ENCODE measurements at regions not wholly inside any gene's neighbourhood (a gene's known extent, or its start where the extent isn't known, plus 50 kb on each side); places are given as distances from the start of the nearest gene placed in this dataset.

DNA sequence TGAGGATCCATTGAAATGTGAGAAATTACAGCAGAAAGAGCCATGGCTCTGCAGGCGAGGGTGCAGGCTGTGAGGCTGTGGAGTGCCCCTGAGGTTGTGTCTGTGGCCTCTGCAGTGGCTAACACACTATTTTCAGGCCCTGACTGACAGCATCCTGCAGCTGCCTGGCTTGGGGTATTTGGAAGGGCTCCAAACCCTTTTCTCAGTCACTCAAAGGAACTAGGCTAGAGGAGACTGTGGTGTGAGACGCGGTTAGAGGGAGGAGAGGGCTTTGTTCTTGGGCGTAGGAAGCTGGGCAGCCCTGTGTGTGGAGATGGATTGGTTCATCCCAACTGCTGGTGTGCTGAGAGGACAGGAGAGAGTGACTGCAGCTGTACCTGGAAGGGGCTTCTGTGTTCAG, 134.9 kb downstream of the RAMP3 start:
- Histone ChIP-seq H3K27ac (replicated peaks; ENCODE audit: low read length) (no peak overlapping the region), H2AFZ (ENCODE audit: low read length) (no peak overlapping the region), H2BK12ac (ENCODE audit: low read length) (no peak overlapping the region), H2BK15ac (ENCODE audit: low read length) (no peak overlapping the region), H3K9ac (ENCODE audit: low read depth, low read length, poor library complexity) (no peak overlapping the region), H2BK120ac (ENCODE audit: low read depth, low read length) (no peak overlapping the region), H4K8ac (ENCODE audit: low read depth, low read length) (no peak overlapping the region), H2AK5ac (ENCODE audit: low read depth, low read length) (no peak overlapping the region), H3K4ac (ENCODE audit: low read length) (no peak overlapping the region), H4K91ac (ENCODE audit: low read depth, low read length, poor library complexity) (no peak overlapping the region), H2BK5ac (ENCODE audit: low read length) (no peak overlapping the region), H3K4me2 (ENCODE audit: insufficient read depth, low read length, poor library complexity, severe bottlenecking) (no peak overlapping the region), H3K27me3 (ENCODE audit: control insufficient read depth in 3 of 3, insufficient read depth in 3 of 3, low read depth in 1 of 3, low read length in 3 of 3) (no peaks in the 10 kb centered on the region), H3K79me1 (ENCODE audit: low read depth, low read length) (no peaks in the 10 kb centered on the region), H3K14ac (ENCODE audit: low read length) (no peak overlapping the region), H3K18ac (ENCODE audit: low read length) (no peak overlapping the region), H3K4me1 (ENCODE audit: control insufficient read depth in 2 of 2, insufficient read depth in 1 of 2, low read depth in 1 of 2, low read length in 2 of 2) (no peaks in the 10 kb centered on the region), H3K23ac (ENCODE audit: low read depth, low read length, poor library complexity) (no peak overlapping the region), H3K36me3 (replicated peaks in 1 of 2; ENCODE audit: control insufficient read depth in 2 of 2, insufficient read depth in 2 of 2, low read length in 2 of 2) (no peaks in the 10 kb centered on the region), H3K4me3 (ENCODE audit: low read length in 2 of 2) (no peak overlapping the region), H3K9me3 (replicated peaks in 1 of 2; ENCODE audit: control insufficient read depth in 2 of 2, insufficient read depth in 1 of 2, low read depth in 1 of 2, low read length in 2 of 2) (peaks cover 0 to 3% of the 10 kb centered on the region in 2 donors)
- WGBS, 2 donors (ENCODE audit: extremely low coverage in 2 of 2, insufficient read length in 2 of 2, insufficient replicate concordance in 1 of 2): no CpG with 5 or more reads among the region's 4 CpGs
- DNase-seq (ENCODE audit: low spot score): no peak

DNA sequence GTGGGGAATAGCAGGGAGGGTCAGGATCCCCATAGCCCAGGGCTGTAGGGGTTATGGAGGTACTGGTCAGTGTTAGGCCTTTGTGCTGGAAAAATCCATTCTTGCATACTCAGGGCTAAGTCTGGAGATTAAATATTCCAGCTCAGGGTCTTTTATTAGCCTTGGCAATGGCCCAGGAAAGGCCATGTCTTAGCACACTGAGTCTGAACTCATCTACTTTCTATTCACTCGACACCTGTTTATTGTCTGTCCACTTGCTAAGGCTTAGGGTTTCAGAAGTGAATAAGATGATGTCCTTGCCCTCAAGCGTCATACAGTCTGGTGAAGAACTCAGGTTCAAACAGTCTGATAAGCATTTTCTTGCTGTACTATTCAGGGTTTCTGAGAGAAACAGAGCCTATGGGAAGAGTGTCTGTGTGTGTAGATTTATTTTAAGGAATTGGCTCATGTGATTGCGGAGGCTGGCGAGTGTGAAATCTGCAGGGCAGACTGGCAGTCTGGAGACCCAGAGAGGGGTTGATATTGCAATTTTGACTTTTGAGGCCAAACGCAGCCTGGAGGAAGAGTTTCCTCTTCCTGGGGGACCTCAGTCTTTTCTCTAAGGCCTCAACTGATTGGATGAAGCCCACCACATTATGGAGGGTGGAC, 135.8 kb downstream of the RAMP3 start:
- H3K4me1 ChIP-seq (ENCODE audit: control insufficient read depth in 2 of 2, insufficient read depth in 1 of 2, low read depth in 1 of 2, low read length in 2 of 2): no peaks in the 10 kb centered on the region
- H2BK120ac ChIP-seq (ENCODE audit: low read depth, low read length): no peak overlapping the region
- H4K91ac ChIP-seq (ENCODE audit: low read depth, low read length, poor library complexity): no peak overlapping the region
- no peaks in the 10 kb centered on the region for H3K36me3 ChIP-seq (replicated peaks in 1 of 2; ENCODE audit: control insufficient read depth in 2 of 2, insufficient read depth in 2 of 2, low read length in 2 of 2)
- no peak overlapping the region for H3K4ac ChIP-seq (ENCODE audit: low read length)
- H2BK5ac ChIP-seq (ENCODE audit: low read length): no peak overlapping the region
- no peak overlapping the region for H2AFZ ChIP-seq (ENCODE audit: low read length)
- H3K9me3 ChIP-seq (replicated peaks in 1 of 2; ENCODE audit: control insufficient read depth in 2 of 2, insufficient read depth in 1 of 2, low read depth in 1 of 2, low read length in 2 of 2): no peaks in the 10 kb centered on the region
- no peak for DNase-seq (ENCODE audit: low spot score)
- H3K27me3 ChIP-seq (ENCODE audit: control insufficient read depth in 3 of 3, insufficient read depth in 3 of 3, low read depth in 1 of 3, low read length in 3 of 3): no peaks in the 10 kb centered on the region
- no peak overlapping the region for H3K4me3 ChIP-seq (ENCODE audit: low read length in 2 of 2)
- no CpG with 5 or more reads among the region's 5 CpGs for WGBS, 2 donors (ENCODE audit: extremely low coverage in 2 of 2, insufficient read length in 2 of 2, insufficient replicate concordance in 1 of 2)
- H3K79me1 ChIP-seq (ENCODE audit: low read depth, low read length): no peaks in the 10 kb centered on the region
- H2BK15ac ChIP-seq (ENCODE audit: low read length): no peak overlapping the region
- no peak overlapping the region for H3K4me2 ChIP-seq (ENCODE audit: insufficient read depth, low read length, poor library complexity, severe bottlenecking)
- H2AK5ac ChIP-seq (ENCODE audit: low read depth, low read length): no peak overlapping the region
- no peak overlapping the region for H3K23ac ChIP-seq (ENCODE audit: low read depth, low read length, poor library complexity)
- H4K8ac ChIP-seq (ENCODE audit: low read depth, low read length): no peak overlapping the region
- no peak overlapping the region for H2BK12ac ChIP-seq (ENCODE audit: low read length)
- H3K14ac ChIP-seq (ENCODE audit: low read length): no peak overlapping the region
- H3K18ac ChIP-seq (ENCODE audit: low read length): no peak overlapping the region
- H3K9ac ChIP-seq (ENCODE audit: low read depth, low read length, poor library complexity): no peak overlapping the region
- H3K27ac ChIP-seq (replicated peaks; ENCODE audit: low read length): no peak overlapping the region

GRCh38 chr7:45294559-45294958, 137.0 kb downstream of the RAMP3 start:
- H3K9ac ChIP-seq (ENCODE audit: low read depth, low read length, poor library complexity): no peak overlapping the region
- H3K18ac ChIP-seq (ENCODE audit: low read length): no peak overlapping the region
- no peaks in the 10 kb centered on the region for H3K79me1 ChIP-seq (ENCODE audit: low read depth, low read length)
- H3K9me3 ChIP-seq (replicated peaks in 1 of 2; ENCODE audit: control insufficient read depth in 2 of 2, insufficient read depth in 1 of 2, low read depth in 1 of 2, low read length in 2 of 2): no peaks in the 10 kb centered on the region
- H2AK5ac ChIP-seq (ENCODE audit: low read depth, low read length): no peak overlapping the region
- peak overlapping the region in 1 of 2 donors; percentile 63 for H3K4me3 ChIP-seq (ENCODE audit: low read length in 2 of 2)
- H3K36me3 ChIP-seq (replicated peaks in 1 of 2; ENCODE audit: control insufficient read depth in 2 of 2, insufficient read depth in 2 of 2, low read length in 2 of 2): no peaks in the 10 kb centered on the region
- no peak for DNase-seq (ENCODE audit: low spot score)
- no peak overlapping the region for H2BK5ac ChIP-seq (ENCODE audit: low read length)
- H3K4me1 ChIP-seq (ENCODE audit: control insufficient read depth in 2 of 2, insufficient read depth in 1 of 2, low read depth in 1 of 2, low read length in 2 of 2): no peaks in the 10 kb centered on the region
- H4K91ac ChIP-seq (ENCODE audit: low read depth, low read length, poor library complexity): no peak overlapping the region
- no peak overlapping the region for H3K4me2 ChIP-seq (ENCODE audit: insufficient read depth, low read length, poor library complexity, severe bottlenecking)
- H3K4ac ChIP-seq (ENCODE audit: low read length): no peak overlapping the region
- no peak overlapping the region for H2BK120ac ChIP-seq (ENCODE audit: low read depth, low read length)
- no peak overlapping the region for H2BK12ac ChIP-seq (ENCODE audit: low read length)
- H4K8ac ChIP-seq (ENCODE audit: low read depth, low read length): no peak overlapping the region
- no CpG with 5 or more reads among the region's 4 CpGs for WGBS, 2 donors (ENCODE audit: extremely low coverage in 2 of 2, insufficient read length in 2 of 2, insufficient replicate concordance in 1 of 2)
- H2AFZ ChIP-seq (ENCODE audit: low read length): no peak overlapping the region
- no peak overlapping the region for H3K14ac ChIP-seq (ENCODE audit: low read length)
- H3K23ac ChIP-seq (ENCODE audit: low read depth, low read length, poor library complexity): no peak overlapping the region
- H2BK15ac ChIP-seq (ENCODE audit: low read length): no peak overlapping the region
- no peak overlapping the region for H3K27ac ChIP-seq (replicated peaks; ENCODE audit: low read length)
- no peaks in the 10 kb centered on the region for H3K27me3 ChIP-seq (ENCODE audit: control insufficient read depth in 3 of 3, insufficient read depth in 3 of 3, low read depth in 1 of 3, low read length in 3 of 3)

GRCh38 chr7:45295222-45295621, 137.6 kb downstream of the RAMP3 start:
- Histone ChIP-seq H3K4me2 (ENCODE audit: insufficient read depth, low read length, poor library complexity, severe bottlenecking) (no peak overlapping the region), H4K91ac (ENCODE audit: low read depth, low read length, poor library complexity) (no peak overlapping the region), H3K9ac (ENCODE audit: low read depth, low read length, poor library complexity) (no peak overlapping the region), H4K8ac (ENCODE audit: low read depth, low read length) (no peak overlapping the region), H2BK12ac (ENCODE audit: low read length) (no peak overlapping the region), H3K27ac (replicated peaks; ENCODE audit: low read length) (no peak overlapping the region), H3K27me3 (ENCODE audit: control insufficient read depth in 3 of 3, insufficient read depth in 3 of 3, low read depth in 1 of 3, low read length in 3 of 3) (no peaks in the 10 kb centered on the region), H3K18ac (ENCODE audit: low read length) (no peak overlapping the region), H3K4me3 (ENCODE audit: low read length in 2 of 2) (no peak overlapping the region), H3K79me1 (ENCODE audit: low read depth, low read length) (no peaks in the 10 kb centered on the region), H3K4me1 (ENCODE audit: control insufficient read depth in 2 of 2, insufficient read depth in 1 of 2, low read depth in 1 of 2, low read length in 2 of 2) (no peaks in the 10 kb centered on the region), H3K14ac (ENCODE audit: low read length) (no peak overlapping the region), H2BK120ac (ENCODE audit: low read depth, low read length) (no peak overlapping the region), H2AFZ (ENCODE audit: low read length) (no peak overlapping the region), H3K4ac (ENCODE audit: low read length) (no peak overlapping the region), H2BK5ac (ENCODE audit: low read length) (no peak overlapping the region), H2AK5ac (ENCODE audit: low read depth, low read length) (no peak overlapping the region), H3K9me3 (replicated peaks in 1 of 2; ENCODE audit: control insufficient read depth in 2 of 2, insufficient read depth in 1 of 2, low read depth in 1 of 2, low read length in 2 of 2) (no peaks in the 10 kb centered on the region), H3K36me3 (replicated peaks in 1 of 2; ENCODE audit: control insufficient read depth in 2 of 2, insufficient read depth in 2 of 2, low read length in 2 of 2) (no peaks in the 10 kb centered on the region), H3K23ac (ENCODE audit: low read depth, low read length, poor library complexity) (no peak overlapping the region), H2BK15ac (ENCODE audit: low read length) (no peak overlapping the region)
- no peak for DNase-seq (ENCODE audit: low spot score)
- no CpG with 5 or more reads among the region's 4 CpGs for WGBS, 2 donors (ENCODE audit: extremely low coverage in 2 of 2, insufficient read length in 2 of 2, insufficient replicate concordance in 1 of 2)

Measured in neuronal stem cell (in vitro differentiated cells).